Spinal cord (tissue), 9 donors: ENCODE measurements at regions not wholly inside any gene's neighbourhood (a gene's known extent, or its start where the extent isn't known, plus 50 kb on each side); places are given as distances from the start of the nearest gene placed in this dataset.

Experiments
- DNase-seq, 6 donors: peaks; one replicate each; pipeline versions ENCODE4 v3.0.0 to v3.0.0-alpha.2; 2013 to 2015; ENCODE audit warnings: low spot score in 6 of 6, low read depth in 4 of 6
- H3K27ac ChIP-seq: one replicate; pipeline ENCODE4 v1.5.1; 2013; ENCODE audit warnings: low read depth, low read length, control low read depth
- H3K27me3 ChIP-seq: one replicate; pipeline ENCODE4 v1.6.1; 2013; ENCODE audit warnings: low read length; ENCODE audit not compliant: control insufficient read depth, insufficient read depth
- H3K36me3 ChIP-seq: one replicate; pipeline ENCODE4 v1.6.1; 2013; ENCODE audit warnings: low read length; ENCODE audit not compliant: control insufficient read depth, insufficient read depth
- H3K4me1 ChIP-seq: one replicate; pipeline ENCODE4 v1.6.1; 2013; ENCODE audit warnings: low read length; ENCODE audit not compliant: control insufficient read depth, insufficient read depth
- H3K4me3 ChIP-seq: one replicate; pipeline ENCODE4 v1.5.1; 2013; ENCODE audit warnings: low read depth, low read length, control low read depth
- H3K9me3 ChIP-seq: one replicate; pipeline ENCODE4 v1.6.1; 2013; ENCODE audit warnings: low read length; ENCODE audit not compliant: control insufficient read depth, insufficient read depth
- WGBS: methylation state at CpG from one replicate; pipeline ENCODE4 v1.1.5; 2013; ENCODE audit warnings: missing lambda C conversion rate; ENCODE audit not compliant: insufficient coverage; 5-methylcytosine and 5-hydroxymethylcytosine counted together
- donor health status: healthy.

GRCh38 chr9:7601739-7602138, 197.8 kb downstream of the DMAC1 start:
- WGBS: 56% methylated on average over 2 of the region's 2 CpGs
- no peak overlapping the region for H3K4me3 ChIP-seq
- H3K9me3 ChIP-seq: no peaks in the 10 kb centered on the region
- H3K27ac ChIP-seq: no peak overlapping the region
- no peaks in the 10 kb centered on the region for H3K27me3 ChIP-seq
- no peaks in the 10 kb centered on the region for H3K36me3 ChIP-seq
- H3K4me1 ChIP-seq: no peaks in the 10 kb centered on the region
- no peak for DNase-seq

- H3K36me3 ChIP-seq: no peaks in the 10 kb centered on the region
- no peak for DNase-seq
- no peaks in the 10 kb centered on the region for H3K27me3 ChIP-seq
- H3K4me3 ChIP-seq: no peak overlapping the region
- H3K27ac ChIP-seq: no peak overlapping the region
- no peaks in the 10 kb centered on the region for H3K4me1 ChIP-seq
- H3K9me3 ChIP-seq: peaks cover 2% of the 10 kb centered on the region
- WGBS: 98% methylated on average over 9 of the region's 11 CpGs
These were observed 201.9 kb downstream of the DMAC1 start for GRCh38 chr9:7597716-7598115.

DNA sequence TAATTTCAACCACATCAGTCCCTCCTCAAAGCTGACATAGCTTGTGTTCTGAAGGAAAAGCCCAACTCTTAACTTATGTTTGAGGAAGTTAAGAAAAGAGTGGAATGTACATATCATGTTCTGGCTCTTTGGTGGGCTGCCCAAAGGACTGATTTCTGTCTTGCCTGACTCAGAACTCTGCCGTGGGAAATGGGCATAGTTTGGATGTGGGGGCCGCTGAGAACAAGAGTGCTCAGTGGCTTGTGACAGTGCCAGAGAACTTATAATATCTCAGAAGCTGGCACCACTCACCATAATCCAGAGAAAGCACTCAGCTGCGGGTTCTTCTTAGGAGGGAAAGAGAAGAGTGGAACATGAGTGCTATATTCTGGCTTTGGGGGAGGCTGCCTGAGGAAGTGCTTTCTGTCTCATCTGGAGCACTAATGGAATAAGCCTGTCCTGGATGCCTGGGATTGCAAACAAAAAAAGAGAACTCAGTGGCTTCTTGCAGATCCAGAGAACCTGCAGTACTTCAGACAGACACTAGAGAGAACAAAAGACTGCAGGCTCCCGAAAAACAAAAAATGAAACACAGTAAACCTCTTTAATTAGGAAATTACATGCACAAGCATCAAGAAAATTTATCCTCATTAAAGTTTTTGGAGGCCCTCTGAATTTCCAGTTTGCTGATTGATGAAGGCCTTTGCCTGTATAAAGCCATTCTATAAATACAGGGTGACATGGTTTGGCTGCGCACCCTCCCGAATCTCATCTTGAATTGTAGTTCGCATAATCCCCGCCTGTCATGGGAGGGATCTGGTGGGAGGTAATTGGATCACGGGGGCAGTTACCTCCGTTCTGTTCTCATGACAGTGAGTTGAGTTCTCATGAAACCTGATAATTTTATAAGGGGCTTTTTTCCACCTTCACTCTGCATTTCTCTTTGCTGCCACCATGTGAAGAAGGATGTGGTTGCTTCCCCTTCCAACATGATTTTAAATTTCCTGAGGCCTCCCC, 207.0 kb downstream of the DMAC1 start:
- Histone ChIP-seq H3K4me3 (no peak overlapping the region), H3K4me1 (no peaks in the 10 kb centered on the region), H3K27me3 (no peaks in the 10 kb centered on the region), H3K36me3 (no peaks in the 10 kb centered on the region), H3K9me3 (peaks cover 2% of the 10 kb centered on the region), H3K27ac (no peak overlapping the region)
- DNase-seq: no peak
- WGBS: 85% methylated on average over 4 of the region's 10 CpGs

GRCh38 chr9:7591501-7591900, 208.1 kb downstream of the DMAC1 start:
- DNase-seq: no peak
- 83% methylated on average over 1 of the region's 2 CpGs for WGBS
- H3K36me3 ChIP-seq: no peaks in the 10 kb centered on the region
- no peak overlapping the region for H3K4me3 ChIP-seq
- H3K4me1 ChIP-seq: no peaks in the 10 kb centered on the region
- H3K27me3 ChIP-seq: no peaks in the 10 kb centered on the region
- H3K9me3 ChIP-seq: peaks cover under 1% of the 10 kb centered on the region
- H3K27ac ChIP-seq: no peak overlapping the region

GRCh38 chr9:7580568-7580967, 219.0 kb downstream of the DMAC1 start:
- no peaks in the 10 kb centered on the region for H3K36me3 ChIP-seq
- no peaks in the 10 kb centered on the region for H3K4me1 ChIP-seq
- no peak overlapping the region for H3K4me3 ChIP-seq
- no peaks in the 10 kb centered on the region for H3K27me3 ChIP-seq
- H3K27ac ChIP-seq: no peak overlapping the region
- 89% methylated on average over 2 of the region's 5 CpGs for WGBS
- no peaks in the 10 kb centered on the region for H3K9me3 ChIP-seq
- DNase-seq: peak in 1 of 6 donors; percentile 6

GRCh38 chr9:7579351-7579750, 220.2 kb downstream of the DMAC1 start:
- no peaks in the 10 kb centered on the region for H3K4me1 ChIP-seq
- WGBS: 25% methylated on average over 1 of the region's 1 CpG
- peak in 2 of 6 donors; percentile 15 to 92 for DNase-seq

GRCh38 chr9:7578951-7579350, 220.6 kb downstream of the DMAC1 start:
- Histone ChIP-seq H3K27me3 (no peaks in the 10 kb centered on the region), H3K9me3 (no peaks in the 10 kb centered on the region), H3K27ac (no peak overlapping the region), H3K4me1 (no peaks in the 10 kb centered on the region), H3K4me3 (no peak overlapping the region), H3K36me3 (no peaks in the 10 kb centered on the region)
- WGBS: 88% methylated on average over 1 of the region's 3 CpGs
- DNase-seq: no peak

More at GRCh38 chr9:7579351-7579750, 220.2 kb downstream of the DMAC1 start:
- Histone ChIP-seq H3K27ac (no peak overlapping the region), H3K4me3 (no peak overlapping the region), H3K36me3 (no peaks in the 10 kb centered on the region), H3K9me3 (no peaks in the 10 kb centered on the region), H3K27me3 (no peaks in the 10 kb centered on the region)

- no peak overlapping the region for H3K27ac ChIP-seq
- H3K27me3 ChIP-seq: no peaks in the 10 kb centered on the region
- WGBS: no CpG with 5 or more reads among the region's 1 CpG
- H3K9me3 ChIP-seq: no peaks in the 10 kb centered on the region
- no peak overlapping the region for H3K4me3 ChIP-seq
- no peaks in the 10 kb centered on the region for H3K4me1 ChIP-seq
- DNase-seq: peak in 2 of 6 donors; percentile 39 to 54
- H3K36me3 ChIP-seq: no peaks in the 10 kb centered on the region
These were observed 229.4 kb downstream of the DMAC1 start for GRCh38 chr9:7570107-7570720.

DNA sequence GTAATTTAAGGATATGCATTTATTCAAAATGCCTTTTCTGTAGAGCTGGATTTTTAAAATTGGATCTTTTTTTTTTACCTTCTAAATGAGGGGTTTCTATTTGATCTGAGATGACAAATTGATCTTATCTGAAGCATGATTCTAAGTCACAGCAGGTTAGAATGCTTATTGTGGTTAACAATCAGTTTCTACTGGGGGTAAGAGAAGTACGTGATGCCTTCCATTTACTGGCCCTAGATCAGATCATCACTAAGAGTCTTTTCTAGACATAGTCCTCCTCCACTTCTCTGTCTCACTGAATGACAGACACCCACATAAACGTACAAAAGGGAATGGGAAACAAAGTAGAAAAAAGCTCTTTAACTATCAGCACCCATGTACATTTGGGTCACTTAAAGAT, 231.9 kb downstream of the DMAC1 start:
- Histone ChIP-seq H3K4me3 (no peak overlapping the region), H3K36me3 (no peaks in the 10 kb centered on the region), H3K4me1 (no peaks in the 10 kb centered on the region), H3K27ac (no peak overlapping the region), H3K27me3 (no peaks in the 10 kb centered on the region), H3K9me3 (no peaks in the 10 kb centered on the region)
- no CpG with 5 or more reads among the region's 2 CpGs for whole genome bisulfite sequencing
- DNase-seq: no peak
